IPS DF 19.7 (cell line): ENCODE measurements at regions not wholly inside any gene's neighbourhood (a gene's known extent, or its start where the extent isn't known, plus 50 kb on each side); places are given as distances from the start of the nearest gene placed in this dataset.
A peak's percentile ranks its signal among the peaks of the same experiment; 100 is the strongest.

ENCODE experiments used
- DNase-seq: peaks from one replicate; pipeline ENCODE4 v3.0.0-alpha.2; 2013; ENCODE audit warnings: low read depth, low spot score

DNA sequence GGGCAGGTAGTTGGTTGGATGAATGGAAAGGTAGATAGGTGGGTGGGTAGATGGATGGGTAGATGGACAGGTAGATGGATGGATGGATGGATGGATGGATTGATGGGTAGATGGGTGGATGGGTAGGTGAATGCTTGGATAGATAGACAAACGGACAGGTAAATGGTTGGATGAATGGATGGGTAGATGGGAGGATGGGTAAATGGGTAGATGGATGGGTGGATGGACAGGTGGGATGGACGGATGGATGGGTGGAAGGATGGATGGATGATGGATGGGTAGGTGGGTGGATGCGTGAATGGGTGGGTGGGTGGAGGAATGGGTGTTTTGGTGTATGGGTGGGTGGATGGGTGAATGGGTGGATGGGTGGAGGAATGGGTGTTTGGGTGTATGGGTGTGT is 50.1 kb upstream of the ASAP2 start:
- DNase-seq: no peak

DNA sequence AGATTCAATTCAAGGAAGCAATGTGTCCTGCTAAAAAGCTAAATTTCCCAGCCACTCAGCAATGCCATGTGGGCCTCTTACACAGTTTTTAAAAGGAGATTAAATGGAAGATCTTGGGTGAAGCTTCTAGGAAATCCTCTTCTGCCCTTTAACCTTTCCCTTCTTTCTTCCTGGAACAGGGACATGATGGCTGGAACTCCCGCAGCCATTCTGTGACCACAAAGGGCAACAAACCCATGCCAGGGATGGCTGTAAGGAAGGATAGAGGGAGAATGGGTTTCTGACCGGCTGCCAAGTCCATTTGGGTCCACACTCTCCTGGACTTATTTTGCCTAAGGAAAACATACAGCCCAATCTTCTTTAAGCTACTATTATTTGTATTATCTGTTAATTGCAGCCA is 52.6 kb upstream of the ASAP2 start:
- DNase-seq: no peak

DNA sequence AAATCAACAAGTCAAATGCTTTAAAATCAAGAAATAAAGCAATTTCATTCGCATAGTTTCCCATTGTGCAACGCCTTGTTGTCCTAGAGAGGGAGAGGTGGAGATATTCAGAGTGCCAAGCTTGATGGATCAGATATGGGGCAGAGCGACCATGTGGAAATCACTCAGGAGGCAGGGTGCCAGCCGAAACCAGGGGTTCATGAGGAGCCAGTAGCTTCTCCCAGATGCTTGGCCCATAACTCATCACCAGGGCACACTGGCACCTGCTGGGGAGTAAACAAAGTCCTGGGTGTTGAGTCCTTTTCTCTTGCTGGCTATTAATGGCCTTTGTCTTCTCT is 53.0 kb upstream of the ASAP2 start:
- no peak for DNase-seq

DNA sequence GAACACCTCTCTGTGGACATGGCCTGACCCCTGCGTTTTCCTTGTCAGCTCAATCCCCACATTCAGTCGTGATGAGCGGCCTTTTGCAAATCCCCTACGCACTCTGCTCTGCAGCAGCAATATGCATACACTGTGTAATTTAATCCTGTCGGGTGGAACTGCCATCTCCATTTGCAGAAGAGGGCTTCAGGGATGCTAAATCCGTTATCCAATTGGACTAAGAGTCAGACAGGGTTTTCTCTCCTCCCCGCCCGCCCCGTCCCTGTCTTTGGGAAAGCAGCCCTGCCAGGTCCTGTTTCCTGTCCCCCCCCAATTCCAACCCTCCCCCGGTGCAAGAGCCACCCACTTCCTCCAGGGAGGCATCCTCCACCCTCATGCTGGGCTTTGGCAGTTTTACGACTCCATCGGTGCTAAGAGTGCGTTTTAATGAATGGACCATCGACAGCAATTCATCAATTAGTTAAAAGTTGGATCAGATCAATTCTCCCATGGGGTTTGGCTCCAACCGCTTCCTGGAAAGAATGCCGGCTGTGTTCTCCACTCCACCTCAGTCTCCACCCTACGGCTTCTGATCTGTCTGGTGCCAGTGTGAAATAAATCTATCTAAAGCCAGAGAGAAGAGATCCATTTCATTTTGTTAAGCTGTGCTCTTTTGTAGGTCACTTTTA is 53.5 kb upstream of the ASAP2 start:
- no peak for DNase-seq

DNA sequence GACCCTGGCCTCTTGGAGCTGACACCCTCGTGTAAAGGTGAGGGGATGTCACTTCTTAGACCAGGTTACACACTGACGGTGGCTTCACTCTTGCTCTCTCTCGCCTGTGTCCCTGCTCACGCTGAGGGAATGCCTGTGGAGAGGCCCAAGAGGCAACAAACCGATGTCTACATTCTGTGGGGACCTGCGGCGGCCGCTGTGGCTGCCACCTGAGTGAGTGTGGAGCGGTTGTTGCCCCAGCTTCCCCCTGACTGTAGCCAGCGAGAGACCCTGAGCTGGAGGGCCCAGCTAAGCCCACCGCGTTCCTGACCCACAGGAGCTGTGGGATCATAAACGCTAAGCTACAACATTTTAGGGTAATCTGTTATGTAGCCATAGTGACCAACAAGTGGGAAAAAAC is 55.7 kb upstream of the ASAP2 start:
- DNase-seq: no peak

DNA sequence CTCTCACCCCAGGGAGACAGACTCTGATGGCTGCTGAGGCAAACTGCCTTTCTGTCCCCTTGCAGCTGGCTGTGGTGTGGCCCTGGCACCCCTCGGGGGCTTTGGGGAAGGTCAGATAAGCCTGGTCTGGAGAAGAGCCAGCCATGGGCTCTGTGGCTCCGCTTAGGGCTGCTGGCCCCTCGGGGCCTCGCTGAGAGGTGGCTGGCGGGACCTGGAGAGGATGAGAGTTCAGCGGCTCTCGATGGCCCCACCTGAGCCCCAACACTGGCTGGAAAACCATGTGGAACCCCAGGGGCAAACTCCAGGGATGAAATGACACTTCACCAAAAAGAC is 56.1 kb upstream of the ASAP2 start:
- DNase-seq: no peak

DNA sequence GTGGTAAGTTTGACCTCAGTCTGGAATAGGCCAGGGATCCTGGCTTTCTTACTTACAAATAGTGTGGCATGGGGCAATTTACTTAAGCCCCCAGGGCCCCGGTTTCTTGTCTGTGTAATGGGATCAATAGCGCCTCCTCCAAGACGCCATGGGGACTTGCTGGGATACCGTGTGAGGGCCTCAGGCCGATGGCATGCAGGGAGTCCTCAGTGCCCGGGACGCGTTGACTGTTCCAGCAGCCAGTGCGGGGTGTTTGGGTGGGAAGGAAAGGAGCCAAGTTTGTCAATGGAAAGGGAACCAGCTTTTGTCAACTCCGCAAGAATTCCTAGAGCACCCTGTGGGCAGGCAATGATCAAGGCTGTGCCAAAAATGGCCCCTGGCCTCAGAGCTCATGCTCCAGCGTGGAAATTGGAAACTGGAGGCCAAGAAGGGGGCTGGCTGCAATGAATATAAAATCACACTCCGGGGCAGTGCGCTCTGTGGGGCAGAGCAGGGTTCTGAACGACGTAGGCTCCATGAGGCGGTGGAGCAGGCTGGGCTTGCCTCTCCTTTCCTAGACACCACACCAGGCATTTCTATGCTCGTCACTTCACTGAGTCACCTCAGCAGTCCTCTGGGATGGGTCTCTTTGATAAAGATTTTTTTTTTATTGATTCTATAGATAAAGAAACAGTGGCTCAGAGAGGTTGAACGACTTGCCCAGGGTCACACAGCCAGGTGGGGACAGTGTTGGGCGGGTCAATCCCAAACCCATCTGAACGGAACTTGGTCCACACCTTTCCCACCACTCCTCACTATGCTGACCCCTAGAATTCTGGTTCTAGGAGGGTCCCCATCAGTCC is 56.7 kb upstream of the ASAP2 start:
- DNase-seq: no peak

DNA sequence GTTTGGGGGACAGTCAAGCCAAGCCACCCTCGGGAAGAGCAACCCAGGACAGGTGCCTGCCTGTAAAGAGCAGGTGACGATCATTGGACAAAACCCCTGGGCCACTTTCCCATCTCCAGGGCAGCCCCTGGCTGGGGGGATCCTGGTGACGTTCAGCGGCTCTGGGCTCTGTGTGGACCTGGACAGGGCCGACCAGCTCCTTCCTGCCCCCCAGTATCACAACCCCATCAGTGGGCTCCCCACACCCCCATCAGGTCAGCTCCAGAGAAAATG is 57.3 kb upstream of the ASAP2 start:
- DNase-seq: no peak

DNA sequence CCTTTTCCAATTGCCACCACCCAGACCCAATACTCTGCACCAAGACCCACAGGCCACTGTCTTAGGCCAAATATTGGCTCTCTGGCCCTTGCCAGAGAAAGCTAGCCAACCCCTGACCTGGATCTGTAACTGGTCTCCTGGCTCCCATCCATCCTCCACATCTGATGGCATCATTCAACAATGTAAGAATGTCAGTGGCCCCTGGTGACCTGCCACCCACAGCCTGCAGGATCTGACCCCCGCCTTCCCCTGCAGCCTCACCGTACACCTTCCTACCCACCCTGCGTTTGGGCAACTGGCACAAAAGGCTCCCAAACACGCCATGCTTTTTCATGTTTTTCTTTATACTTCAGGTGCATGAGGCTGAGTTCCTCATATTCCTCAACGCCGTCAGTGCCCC is 60.0 kb upstream of the ASAP2 start:
- no peak for DNase-seq

DNA sequence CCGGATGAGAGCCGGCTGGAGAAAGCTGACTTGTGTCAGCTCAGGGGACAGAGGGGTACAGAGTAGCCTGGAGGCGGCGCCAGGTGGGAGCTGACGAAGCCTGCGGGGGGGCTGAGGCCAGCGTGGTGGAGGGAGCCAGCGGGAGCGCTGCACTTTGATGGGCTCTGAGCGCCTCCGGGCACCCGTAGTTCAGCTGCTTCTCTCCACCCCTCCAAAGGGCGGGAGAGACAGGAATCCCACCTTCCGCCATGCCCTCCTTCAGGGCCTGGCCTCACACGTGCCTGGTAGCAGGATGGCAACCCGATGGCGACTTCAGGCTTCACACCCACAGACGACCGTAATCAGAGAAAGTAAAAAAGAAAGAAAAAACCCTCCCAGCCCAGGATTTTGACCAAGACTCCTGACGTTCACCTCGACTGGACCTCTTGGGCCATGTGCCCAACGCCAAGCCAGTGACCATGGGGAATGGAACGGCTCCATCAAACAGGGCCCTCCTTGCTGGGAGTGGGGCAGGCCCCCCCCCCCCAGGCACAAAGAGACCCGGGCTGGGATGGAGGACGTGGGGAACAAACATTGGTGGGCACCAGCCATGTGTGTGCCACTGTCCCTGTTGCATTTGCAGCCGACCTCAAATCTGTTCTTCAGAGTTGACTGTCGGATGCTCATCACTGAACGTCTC is 60.7 kb upstream of the ASAP2 start:
- DNase-seq: no peak

DNA sequence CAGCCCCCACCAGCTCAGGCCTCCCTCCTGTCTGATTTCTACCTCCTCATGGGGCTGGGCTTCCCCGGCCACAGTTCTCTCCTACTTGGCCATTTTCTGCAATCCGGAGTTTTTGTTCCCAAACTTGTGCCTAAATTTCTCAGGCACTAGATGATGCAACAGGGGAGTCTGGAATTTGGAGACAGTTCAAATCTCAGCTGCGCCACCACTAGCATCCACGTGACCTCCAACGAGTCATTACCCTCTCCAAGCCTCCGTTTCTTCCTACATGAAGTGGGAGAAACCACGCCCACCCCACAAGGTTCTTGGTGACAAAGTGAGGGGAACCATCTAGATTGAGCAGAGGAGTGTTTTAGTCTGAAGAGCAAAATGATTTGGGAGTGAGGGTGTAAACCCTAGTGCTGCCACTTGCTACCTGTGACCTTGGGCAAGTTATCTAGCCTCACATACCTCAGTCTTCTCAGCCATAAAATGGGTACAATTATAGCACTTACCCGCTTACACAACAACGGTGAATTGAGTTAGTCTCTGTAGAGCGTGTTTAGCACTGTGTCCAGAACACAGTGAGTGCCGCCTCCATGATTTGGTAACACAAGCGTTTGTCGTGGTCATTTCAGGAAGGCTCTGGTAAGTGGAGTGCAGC is 61.4 kb upstream of the ASAP2 start:
- no peak for DNase-seq

GRCh38 chr2:9144617-9145016 is 62.0 kb upstream of the ASAP2 start:
- no peak for DNase-seq

- no peak for DNase-seq
Observed at GRCh38 chr2:9144046-9144445, 62.6 kb upstream of the ASAP2 start.

DNA sequence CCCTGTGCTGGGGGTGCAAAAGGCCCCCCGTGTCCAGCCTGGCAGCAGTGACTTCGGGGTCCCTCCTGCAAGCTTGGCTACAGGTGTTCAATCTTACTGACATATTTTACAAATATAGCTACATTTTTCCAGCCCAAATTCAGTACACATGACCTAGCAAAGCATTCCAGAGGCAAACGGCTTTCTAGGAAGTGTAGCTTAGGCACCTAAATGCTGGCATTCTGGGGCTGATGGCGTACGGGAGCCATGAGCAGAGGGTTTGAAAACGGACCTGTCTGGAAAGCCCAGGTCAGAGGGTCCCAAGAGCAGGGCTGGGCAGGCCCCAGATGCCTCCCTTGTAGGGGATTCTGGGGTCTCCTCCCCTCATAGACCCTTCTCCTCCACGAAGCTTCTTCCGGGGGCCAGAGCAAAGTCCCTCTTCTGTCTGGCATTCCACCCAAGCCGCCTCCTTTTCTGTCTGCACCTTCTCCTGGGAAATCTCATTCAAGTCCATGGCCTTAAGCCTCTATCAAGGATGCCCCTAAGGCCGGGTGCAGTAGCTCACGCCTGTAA is 63.3 kb upstream of the ASAP2 start:
- DNase-seq: no peak

DNA sequence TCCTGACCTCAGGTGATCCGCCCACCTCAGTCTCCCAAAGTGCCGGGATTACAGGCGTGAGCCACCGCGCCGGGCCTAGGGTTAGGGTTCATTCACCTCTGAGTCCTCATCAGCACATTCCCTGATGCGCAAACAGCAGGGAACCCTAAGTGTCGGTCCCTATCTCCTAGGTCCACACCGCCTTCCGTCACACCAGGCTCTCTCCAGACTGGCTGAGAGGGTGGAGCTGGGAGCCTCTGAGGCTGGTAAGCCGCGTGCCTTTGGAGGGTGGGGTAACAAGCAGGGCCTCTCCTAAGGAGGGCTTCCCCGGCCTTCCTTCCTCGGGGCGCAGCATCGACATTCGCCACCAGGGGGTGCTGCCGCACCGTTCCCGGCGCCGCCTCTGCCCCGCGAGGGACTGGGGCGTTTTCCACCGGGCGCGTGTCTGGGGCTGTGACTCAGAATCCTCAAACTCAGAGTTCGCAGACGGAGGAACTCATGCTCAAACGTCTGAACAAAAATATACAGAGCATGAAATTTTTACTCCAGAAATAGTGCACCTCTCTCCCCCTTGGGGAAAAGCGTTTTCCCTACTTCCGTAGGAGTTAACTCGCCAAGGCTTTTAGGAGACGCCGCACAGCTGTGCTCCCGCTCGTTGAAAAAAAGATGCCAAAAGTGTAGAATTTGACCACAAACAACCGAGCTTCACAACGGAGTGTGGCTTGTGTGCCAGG is 63.9 kb upstream of the ASAP2 start:
- peak; percentile 87 for DNase-seq

DNA sequence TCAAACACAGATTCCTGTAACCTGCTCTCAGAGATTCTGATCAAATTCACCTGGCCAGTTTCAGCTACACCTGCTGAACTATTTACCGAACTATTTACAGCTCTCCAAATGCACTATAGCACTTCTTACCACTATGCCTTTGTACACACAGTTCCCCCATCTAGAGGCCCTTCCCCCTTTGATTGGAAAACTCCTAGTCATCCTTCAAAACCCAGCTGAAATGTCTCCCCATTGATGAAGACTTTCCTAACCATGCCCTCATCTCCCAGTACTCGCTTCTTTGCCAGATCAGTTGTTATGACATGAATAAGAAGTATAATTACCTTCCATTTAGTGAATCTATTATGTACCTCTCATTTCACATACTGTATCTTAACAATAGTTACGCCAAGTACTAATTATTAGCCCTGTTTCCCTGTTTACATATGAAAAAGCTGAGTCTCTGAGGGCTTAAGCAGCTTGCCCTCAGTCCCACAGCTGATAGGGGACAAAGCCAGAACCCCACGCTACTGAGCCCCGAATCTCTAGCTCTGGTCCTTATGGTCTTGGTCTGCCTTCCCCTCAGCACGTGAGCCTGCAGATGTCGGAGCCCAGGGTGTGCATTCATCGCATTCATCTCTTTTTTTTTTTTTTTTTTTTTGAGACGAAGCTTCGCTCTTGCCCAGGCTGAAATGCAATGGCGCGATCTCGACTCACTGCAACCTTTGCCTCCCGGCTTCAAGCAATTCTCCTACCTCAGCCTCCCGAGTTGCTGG is 64.7 kb upstream of the ASAP2 start:
- no peak for DNase-seq

DNA sequence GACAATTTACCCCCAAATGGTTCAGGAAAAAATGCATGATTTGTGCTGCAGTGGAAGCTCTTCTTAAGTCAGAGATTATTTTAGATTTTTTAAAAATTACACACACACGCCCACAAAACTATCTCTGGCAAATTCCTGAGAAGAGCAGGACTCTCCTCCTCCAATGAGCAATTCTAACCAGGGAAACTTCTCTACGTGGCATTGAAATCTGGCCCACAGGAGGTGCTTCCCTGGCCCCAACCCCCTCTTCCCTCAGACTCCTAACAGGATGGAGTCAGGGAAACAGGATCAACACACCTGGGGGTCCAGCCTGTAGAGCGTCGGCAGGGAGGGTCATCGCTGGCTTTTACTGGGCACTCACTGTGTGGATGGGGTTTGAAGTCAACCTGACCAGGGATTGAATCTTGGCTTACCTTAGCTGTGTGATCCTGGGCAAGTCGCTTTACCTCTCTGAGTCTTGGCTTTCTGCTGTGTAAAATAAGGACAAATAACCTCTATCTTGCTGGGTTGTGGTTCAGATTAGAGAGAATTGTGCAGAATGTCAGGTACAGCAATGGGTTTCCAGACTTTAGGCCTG is 65.4 kb upstream of the ASAP2 start:
- no peak for DNase-seq

- no peak for DNase-seq
Observed at GRCh38 chr2:9140645-9141044, 66.0 kb upstream of the ASAP2 start.

DNA sequence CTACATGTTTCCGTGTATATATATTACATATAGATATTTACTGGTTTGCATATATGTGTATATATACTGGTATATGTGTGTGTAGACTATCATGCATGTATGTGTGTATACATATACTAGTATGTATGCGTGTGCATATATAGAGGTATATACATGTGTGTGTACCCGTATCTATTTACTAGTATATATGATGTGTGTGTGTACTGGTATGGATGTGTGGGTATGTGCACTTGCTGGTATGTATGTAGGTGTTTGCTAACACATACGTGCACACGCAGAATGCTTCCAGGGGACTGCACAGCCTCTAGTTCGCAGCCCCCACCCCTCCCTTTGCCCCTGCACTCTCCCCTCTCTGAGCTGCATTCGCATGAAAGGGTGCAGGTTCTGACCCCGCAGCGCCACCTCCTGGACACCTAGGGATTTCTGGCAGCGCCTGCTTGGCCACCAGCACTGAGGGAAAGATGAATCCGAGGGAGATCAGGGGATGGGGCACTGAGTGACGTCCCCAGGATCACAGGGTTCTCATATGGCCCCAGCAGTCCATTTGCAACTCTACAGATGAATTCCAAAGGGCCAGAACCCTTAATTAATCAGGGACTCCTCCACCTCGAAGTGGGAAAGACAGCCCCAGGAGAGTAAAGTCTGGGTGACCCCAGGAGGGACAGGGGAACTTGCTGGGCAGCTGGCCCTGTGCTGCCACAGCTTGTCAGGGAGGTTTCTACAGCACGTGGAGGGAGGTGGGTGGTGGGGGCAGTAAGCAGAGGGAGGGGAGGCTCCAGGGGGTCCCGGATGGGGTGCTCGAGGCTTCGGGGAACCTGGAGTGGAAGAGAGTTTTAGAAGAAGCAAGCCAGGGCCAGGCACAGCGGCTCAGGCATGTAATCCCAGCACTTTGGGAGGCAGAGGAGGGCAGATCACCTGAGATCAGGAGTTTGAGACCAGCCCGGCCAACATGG is 66.8 kb upstream of the ASAP2 start:
- no peak for DNase-seq
